GM12872 (cell line): ENCODE measurements at regions not wholly inside any gene's neighbourhood (a gene's known extent, or its start where the extent isn't known, plus 50 kb on each side); places are given as distances from the start of the nearest gene placed in this dataset.

Source experiments
- TF ChIP-seq, protein P1 (sequence below): IDR thresholded peaks from 3 replicates; pipeline ENCODE4 v1.5.1; 2011; ENCODE audit warnings: low read depth, mild to moderate bottlenecking, low read length, moderate library complexity; ENCODE audit not compliant: insufficient read depth

DNA sequence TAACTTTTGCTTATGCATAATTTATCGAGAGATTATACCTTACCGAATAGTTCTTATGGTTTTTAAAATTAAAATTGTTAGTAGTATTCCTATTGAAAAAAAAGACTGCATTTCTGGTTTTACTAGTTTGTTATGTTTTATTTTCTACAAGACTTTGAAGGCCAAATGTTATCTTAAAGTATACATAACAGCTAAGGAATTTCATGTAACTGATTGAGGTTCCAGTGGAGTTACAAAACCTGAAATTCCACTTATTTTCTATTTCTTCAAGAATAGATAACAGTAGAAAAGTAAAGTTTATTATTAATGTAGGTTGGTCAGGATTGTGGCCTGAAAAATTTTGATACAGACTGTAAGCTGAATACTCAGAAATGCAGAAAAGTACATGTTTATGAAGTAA, 1216.0 kb upstream of the PCDH20 start:
- TF ChIP-seq, protein P1, sequence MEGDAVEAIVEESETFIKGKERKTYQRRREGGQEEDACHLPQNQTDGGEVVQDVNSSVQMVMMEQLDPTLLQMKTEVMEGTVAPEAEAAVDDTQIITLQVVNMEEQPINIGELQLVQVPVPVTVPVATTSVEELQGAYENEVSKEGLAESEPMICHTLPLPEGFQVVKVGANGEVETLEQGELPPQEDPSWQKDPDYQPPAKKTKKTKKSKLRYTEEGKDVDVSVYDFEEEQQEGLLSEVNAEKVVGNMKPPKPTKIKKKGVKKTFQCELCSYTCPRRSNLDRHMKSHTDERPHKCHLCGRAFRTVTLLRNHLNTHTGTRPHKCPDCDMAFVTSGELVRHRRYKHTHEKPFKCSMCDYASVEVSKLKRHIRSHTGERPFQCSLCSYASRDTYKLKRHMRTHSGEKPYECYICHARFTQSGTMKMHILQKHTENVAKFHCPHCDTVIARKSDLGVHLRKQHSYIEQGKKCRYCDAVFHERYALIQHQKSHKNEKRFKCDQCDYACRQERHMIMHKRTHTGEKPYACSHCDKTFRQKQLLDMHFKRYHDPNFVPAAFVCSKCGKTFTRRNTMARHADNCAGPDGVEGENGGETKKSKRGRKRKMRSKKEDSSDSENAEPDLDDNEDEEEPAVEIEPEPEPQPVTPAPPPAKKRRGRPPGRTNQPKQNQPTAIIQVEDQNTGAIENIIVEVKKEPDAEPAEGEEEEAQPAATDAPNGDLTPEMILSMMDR = no peak

DNA sequence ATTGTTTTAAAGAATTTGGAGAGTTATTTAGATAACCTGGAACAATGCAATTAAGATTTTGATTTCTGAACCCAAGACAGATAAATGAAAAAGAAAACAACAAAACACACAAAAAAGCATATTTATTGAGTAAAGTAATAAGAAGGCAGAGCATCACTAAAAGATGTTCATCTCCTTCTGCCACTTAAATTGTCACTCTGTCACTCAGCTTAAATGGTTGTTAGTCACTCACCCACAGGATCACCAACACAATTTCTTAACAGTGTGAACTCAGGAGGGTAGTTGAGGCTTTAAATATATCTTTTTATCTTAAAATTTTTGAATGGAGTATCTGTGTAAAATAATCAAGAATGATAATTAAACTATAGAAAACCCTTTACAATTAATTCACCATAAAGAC, 1215.5 kb upstream of the PCDH20 start:
- TF ChIP-seq, protein P1 = no peak

DNA sequence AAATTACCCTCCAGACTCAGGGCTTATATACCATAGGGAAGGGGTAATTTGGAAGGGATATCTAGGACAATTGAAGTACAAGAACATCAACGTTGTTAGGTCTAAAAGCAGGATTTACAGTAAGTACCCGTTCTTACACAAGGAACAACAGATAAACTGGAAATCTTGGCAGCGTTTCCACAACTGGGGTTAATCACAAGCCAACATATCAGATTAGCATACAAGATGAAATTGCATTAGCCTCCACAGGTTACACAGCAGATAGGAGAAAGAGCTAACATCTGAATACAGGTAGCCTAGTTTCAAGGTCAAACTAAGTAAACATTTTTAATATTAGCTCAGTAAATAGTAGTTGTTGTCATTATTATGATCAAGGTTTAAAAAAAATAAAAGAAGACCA, 1214.0 kb upstream of the PCDH20 start:
- TF ChIP-seq, protein P1 = no peak

DNA sequence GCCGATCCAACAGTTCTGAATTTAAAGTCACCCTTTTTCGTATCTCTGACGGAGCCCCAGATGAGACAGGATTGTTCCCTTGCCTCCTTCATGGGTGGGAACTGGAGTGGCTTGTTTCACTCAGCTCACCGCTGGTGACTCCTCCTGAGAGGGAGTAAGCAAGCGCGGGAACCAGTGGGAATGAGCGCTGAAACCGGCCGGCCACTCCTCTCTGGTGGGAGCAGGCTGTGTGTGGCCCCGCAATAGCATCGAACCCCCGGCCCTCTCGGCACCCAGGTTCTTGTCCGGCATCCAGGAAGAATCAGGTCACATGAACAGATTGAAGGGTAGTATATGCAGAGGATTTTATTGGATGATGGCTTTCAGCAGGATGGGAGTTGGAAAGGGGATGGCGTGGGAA, 1211.6 kb upstream of the PCDH20 start:
- TF ChIP-seq, protein P1 = no peak

DNA sequence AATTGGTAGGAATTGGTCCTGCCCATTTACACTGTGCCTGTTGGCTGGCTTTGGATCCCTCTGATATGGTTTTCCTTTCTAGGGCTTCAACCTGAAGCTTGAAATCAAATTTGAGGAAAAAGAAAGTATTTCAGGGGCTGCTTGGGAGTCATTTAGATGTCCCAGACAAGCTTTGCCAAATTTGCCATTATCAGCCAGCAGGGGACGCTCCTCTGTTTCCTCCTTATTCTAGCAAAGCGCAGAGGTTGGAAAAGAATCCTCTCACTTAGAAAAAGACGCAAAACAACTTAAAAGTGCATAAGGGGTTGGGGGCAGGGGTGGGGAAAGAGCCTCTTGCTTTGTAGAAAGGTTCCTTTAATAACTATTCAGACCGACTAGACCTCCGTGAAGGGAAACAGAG, 1211.1 kb upstream of the PCDH20 start:
- TF ChIP-seq, protein P1 = peak; percentile 70

DNA sequence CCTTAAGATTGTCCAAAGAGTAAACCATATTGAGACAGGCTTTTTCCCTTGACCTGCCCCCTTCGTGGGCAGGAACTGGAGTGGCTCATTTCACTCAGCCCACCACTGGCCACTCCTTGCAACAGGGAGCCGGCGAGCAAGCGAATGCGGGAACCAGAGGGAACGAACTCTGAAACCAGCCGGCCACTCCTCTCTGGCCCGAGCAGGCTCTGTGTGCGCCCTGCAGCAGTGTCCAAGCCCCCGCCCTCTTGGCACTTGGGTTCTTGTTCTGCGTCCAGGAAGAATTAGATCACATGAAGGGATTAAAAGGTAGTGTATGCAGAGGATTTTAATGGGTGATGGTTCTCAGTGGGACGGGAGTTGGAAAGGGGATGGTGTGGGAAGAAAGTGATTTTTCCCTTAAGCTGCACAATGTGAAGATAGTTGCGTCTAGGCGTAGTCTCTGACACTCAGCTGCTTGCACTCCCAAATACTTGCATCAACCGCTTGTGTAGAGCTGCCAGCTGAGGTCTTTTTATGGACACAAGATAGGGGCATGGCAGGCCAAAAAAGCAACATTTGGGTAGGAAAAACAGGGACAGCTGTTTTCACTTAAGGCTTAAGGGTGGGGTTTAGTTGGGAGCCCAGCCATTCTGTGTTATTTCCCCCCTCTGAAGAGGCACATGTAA, 1209.7 kb upstream of the PCDH20 start:
- TF ChIP-seq, protein P1 = no peak

DNA sequence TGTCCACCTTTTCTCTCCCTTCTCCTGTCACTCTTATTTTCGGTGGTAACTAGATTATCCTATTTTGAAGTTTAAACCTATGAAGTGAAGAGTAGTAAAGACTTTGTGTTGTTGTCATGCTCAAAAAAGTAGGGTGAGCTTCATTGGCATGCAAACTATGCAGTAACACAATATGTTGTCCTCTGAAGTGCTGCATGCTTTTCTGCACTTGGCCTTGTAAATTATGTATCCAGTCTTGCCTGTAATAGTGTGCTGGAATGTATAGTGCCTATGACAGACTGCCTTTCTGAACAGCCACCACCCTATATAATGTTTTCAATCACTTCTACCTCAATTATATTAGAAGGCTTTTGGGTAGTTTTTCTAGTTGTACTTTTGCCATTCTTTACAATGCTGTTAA, 1198.2 kb upstream of the PCDH20 start:
- TF ChIP-seq, protein P1 = no peak
